Right lobe of liver (tissue), 4 donors: ENCODE measurements at regions not wholly inside any gene's neighbourhood (a gene's known extent, or its start where the extent isn't known, plus 50 kb on each side); places are given as distances from the start of the nearest gene placed in this dataset.

Experiments used
- CTCF ChIP-seq, 4 donors: fragments of 200-600 bp in 3 of 4; fragments of 450-650 bp in 1 of 4; IDR thresholded peaks; one replicate each; pipeline versions ENCODE4 v1.5.1 to v1.8.0; 2016 to 2022; ENCODE audit warnings: antibody characterized with exemption in 4 of 4, mild to moderate bottlenecking in 2 of 4
- POLR2A ChIP-seq: fragments of 450-650 bp; IDR thresholded peaks from one replicate; pipeline ENCODE4 v1.6.1; 2017; ENCODE audit warnings: antibody characterized with exemption, mild to moderate bottlenecking
- donor health status: DM: no; HTN: no; CAD: no.
- donor health status: DM: no; HTN: no; CAD: no.
- donor health status: DM: no; HTN: yes; CAD: no.

- TF ChIP-seq CTCF (IDR thresholded peaks at IDR 0.05) (no peak), POLR2A (no peak)
Measured at GRCh38 chr14:40920380-40920779, 686.3 kb upstream of the LRFN5 start.
